A673 (cell line): ENCODE measurements at regions not wholly inside any gene's neighbourhood (a gene's known extent, or its start where the extent isn't known, plus 50 kb on each side); places are given as distances from the start of the nearest gene placed in this dataset.

Source experiments
- BruUV-seq: library from RNA; stranded (reverse); fragments of 400-500 nt; replicated peaks from 2 replicates; lab custom pipeline; 2021; lab: Mats Ljungman, UMichigan
- CTCF ChIA-PET: fragments of 300-600 bp; sonication (Branson Sonifier 250); formaldehyde crosslinking; loops from one replicate; lab custom pipeline; 2022; ENCODE audit warnings: antibody characterized with exemption; lab: Charles Lee
- POLR2A ChIA-PET: fragments of 300-600 bp; sonication (Branson Sonifier 250); formaldehyde crosslinking; loops from one replicate; lab custom pipeline; 2022; ENCODE audit warnings: antibody characterized with exemption; ENCODE audit not compliant: low non-redundant PET; lab: Charles Lee
- DNase-seq: peaks from one replicate; pipeline ENCODE4 v3.0.0-alpha.2; 2015; ENCODE audit warnings: low spot score
- H3K27ac ChIP-seq: fragments of 200-600 bp; sonication (generic); 2 replicates; pipeline ENCODE4 v1.5.1; 2016; ENCODE audit warnings: mixed run types, low read depth, mild to moderate bottlenecking, mixed read lengths, antibody characterized with exemption, low read length; ENCODE audit not compliant: poor library complexity, severe bottlenecking
- H3K27me3 ChIP-seq: fragments of 200-600 bp; sonication (generic); replicated peaks from 2 replicates; pipeline ENCODE4 v1.6.1; 2017; ENCODE audit warnings: mixed run types, low read depth, mild to moderate bottlenecking, mixed read lengths, antibody characterized with exemption, low read length; ENCODE audit not compliant: insufficient read depth, poor library complexity
- H3K36me3 ChIP-seq: fragments of 200-600 bp; sonication (generic); 2 replicates; pipeline ENCODE4 v1.6.1; 2016; ENCODE audit warnings: mixed run types, mild to moderate bottlenecking, mixed read lengths, antibody characterized with exemption, low read length; ENCODE audit not compliant: insufficient read depth, poor library complexity, severe bottlenecking
- H3K4me1 ChIP-seq: fragments of 200-600 bp; sonication (generic); 2 replicates; pipeline ENCODE4 v1.6.1; 2017; ENCODE audit warnings: mixed run types, mild to moderate bottlenecking, mixed read lengths, antibody characterized with exemption, low read length; ENCODE audit not compliant: insufficient read depth, poor library complexity, severe bottlenecking
- H3K4me3 ChIP-seq: fragments of 200-600 bp; sonication (generic); 2 replicates; pipeline ENCODE4 v1.5.1; 2016; ENCODE audit warnings: low read depth, mixed run types, mild to moderate bottlenecking, mixed read lengths, low read length; ENCODE audit not compliant: poor library complexity, severe bottlenecking
- H3K9me3 ChIP-seq: fragments of 200-600 bp; sonication (generic); 2 replicates; pipeline ENCODE4 v1.6.1; 2016; ENCODE audit warnings: mixed run types, low read depth, mild to moderate bottlenecking, mixed read lengths, antibody characterized with exemption, low read length; ENCODE audit not compliant: poor library complexity, severe bottlenecking
- EZH2 ChIP-seq: fragments of 200-600 bp; sonication (generic); IDR thresholded peaks from 2 replicates; pipeline ENCODE4 v1.6.1; 2017; ENCODE audit warnings: borderline replicate concordance, low read depth, mild to moderate bottlenecking, mixed read lengths, antibody characterized with exemption, low read length; ENCODE audit not compliant: poor library complexity, severe bottlenecking
- intact Hi-C: fragments of 100-400 bp; cut with micrococcal nuclease; formaldehyde crosslinking; loops from one replicate; pipeline ENCODE4 v1.10.0; 2022; ENCODE audit not compliant: unreplicated experiment
- TF ChIP-seq, protein P1 (sequence below): fragments of 300-800, 200-600 bp; sonication (generic); conservative IDR thresholded peaks from 2 replicates; pipeline ENCODE4 v1.5.1; 2017; ENCODE audit warnings: low read depth, mild to moderate bottlenecking, antibody characterized with exemption, low read length, moderate library complexity, mixed read lengths

DNA sequence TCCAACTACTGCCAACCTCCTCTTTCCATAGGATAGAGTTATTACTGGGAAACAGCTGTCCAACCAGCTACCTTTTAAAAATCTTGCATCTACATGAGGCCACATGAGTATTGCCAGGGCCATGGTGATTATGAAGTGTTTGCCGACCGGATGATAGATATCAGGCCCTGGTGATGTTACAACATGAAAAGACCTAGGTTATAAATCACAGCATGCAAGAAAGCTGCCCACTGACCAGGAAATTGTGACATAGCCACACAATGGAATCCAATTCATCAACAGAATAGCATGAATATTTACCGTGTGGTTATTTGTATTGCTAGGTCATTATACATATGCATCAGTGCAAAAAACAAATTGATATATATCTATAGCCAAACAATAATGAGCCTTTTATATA is 517.0 kb downstream of the INHBA start:
- DNase-seq: no peak
- Histone ChIP-seq H3K36me3 (no peaks in the 10 kb centered on the region), H3K27ac (no peak overlapping the region), H3K4me3 (no peak overlapping the region), H3K9me3 (no peaks in the 10 kb centered on the region), H3K4me1 (no peaks in the 10 kb centered on the region), H3K27me3 (no peaks in the 10 kb centered on the region)
- ChIA-PET POLR2A (no interaction called here), CTCF (no interaction called here)
- TF ChIP-seq EZH2: no peak
- TF ChIP-seq, protein P1, sequence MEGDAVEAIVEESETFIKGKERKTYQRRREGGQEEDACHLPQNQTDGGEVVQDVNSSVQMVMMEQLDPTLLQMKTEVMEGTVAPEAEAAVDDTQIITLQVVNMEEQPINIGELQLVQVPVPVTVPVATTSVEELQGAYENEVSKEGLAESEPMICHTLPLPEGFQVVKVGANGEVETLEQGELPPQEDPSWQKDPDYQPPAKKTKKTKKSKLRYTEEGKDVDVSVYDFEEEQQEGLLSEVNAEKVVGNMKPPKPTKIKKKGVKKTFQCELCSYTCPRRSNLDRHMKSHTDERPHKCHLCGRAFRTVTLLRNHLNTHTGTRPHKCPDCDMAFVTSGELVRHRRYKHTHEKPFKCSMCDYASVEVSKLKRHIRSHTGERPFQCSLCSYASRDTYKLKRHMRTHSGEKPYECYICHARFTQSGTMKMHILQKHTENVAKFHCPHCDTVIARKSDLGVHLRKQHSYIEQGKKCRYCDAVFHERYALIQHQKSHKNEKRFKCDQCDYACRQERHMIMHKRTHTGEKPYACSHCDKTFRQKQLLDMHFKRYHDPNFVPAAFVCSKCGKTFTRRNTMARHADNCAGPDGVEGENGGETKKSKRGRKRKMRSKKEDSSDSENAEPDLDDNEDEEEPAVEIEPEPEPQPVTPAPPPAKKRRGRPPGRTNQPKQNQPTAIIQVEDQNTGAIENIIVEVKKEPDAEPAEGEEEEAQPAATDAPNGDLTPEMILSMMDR: no peak
- intact Hi-C loops: no loop called here
- no TSS peak for BruUV-seq

DNA sequence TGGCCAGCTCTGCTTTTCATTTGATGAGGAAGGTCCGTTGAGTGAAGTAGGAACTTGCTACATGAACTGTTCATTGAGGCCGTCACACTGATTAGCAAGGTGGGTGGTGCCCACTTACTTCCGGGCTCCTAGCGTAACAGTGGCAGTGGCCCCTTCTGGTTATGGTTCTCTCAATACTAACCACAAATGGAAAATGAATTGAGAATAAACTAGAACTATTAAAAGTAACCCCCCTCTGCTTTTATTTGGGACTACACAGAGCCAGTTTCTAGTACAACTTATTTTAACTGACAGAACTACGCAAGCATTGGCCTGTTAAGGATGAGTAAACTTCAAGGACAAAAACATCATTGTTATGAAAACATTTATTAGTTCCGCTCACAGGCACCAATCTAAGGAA is 519.1 kb downstream of the INHBA start:
- no peak for DNase-seq
- no peak for TF ChIP-seq EZH2
- TF ChIP-seq, protein P1: no peak
- Histone ChIP-seq H3K27ac (no peak overlapping the region), H3K4me3 (no peak overlapping the region), H3K4me1 (no peaks in the 10 kb centered on the region), H3K27me3 (no peaks in the 10 kb centered on the region), H3K9me3 (no peaks in the 10 kb centered on the region), H3K36me3 (no peaks in the 10 kb centered on the region)
- no TSS peak for BruUV-seq
- ChIA-PET CTCF (no interaction called here), POLR2A (no interaction called here)
- intact Hi-C loops: no loop called here

DNA sequence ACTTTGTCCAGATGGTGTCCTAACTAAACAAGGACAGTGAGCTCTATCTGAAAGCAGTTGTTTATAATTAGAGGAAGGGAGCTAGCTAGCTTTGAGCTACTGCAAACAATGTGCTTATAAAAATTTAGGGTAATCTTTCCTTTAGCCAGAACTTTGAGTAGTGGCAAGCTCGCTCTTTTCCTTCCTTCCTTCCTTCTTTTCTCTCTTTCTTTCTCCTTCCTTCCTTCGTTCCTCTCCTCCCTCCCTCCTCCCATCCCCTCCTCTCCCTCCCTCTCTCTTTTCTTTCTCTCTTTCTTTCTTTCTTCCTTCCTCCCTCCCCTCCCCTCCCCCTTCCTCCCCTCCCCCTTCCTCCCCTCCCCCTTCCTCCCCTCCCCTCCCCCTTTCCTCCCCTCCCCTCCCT is 520.1 kb downstream of the INHBA start:
- intact Hi-C loops: no loop called here

More for the DNA sequence above, 520.1 kb downstream of the INHBA start:
- ChIA-PET CTCF (no interaction called here), POLR2A (no interaction called here)
- no peak for DNase-seq
- Histone ChIP-seq H3K9me3 (no peaks in the 10 kb centered on the region), H3K4me3 (no peak overlapping the region), H3K36me3 (no peaks in the 10 kb centered on the region), H3K4me1 (no peaks in the 10 kb centered on the region), H3K27me3 (peaks cover 4% of the 10 kb centered on the region), H3K27ac (no peak overlapping the region)
- TF ChIP-seq EZH2: no peak
- TF ChIP-seq, protein P1: no peak
- no TSS peak for BruUV-seq
